GM18507 (cell line): ENCODE measurements at regions not wholly inside any gene's neighbourhood (a gene's known extent, or its start where the extent isn't known, plus 50 kb on each side); places are given as distances from the start of the nearest gene placed in this dataset.

Experiments
- DNase-seq: peaks from one replicate; pipeline ENCODE4 v3.0.0; 2011; ENCODE audit warnings: low read depth; ENCODE audit not compliant: insufficient read length; ENCODE audit errors: extremely low spot score
- FAIRE-seq: peaks from 2 replicates; lab custom pipeline; 2011; peaks lifted over from hg19 to GRCh38; lab: Jason Lieb, UNC

- FAIRE-seq: no peak
Observed at GRCh38 chr13:24068472-24068871, 92.0 kb upstream of the SPATA13 start.

GRCh38 chr13:24071016-24071415 is 89.5 kb upstream of the SPATA13 start:
- DNase-seq (no peak), FAIRE-seq (no peak)

More at GRCh38 chr13:24068472-24068871, 92.0 kb upstream of the SPATA13 start:
- no peak for DNase-seq

GRCh38 chr13:24071423-24072075 is 89.0 kb upstream of the SPATA13 start:
- no peak for FAIRE-seq
- no peak for DNase-seq

GRCh38 chr13:24073657-24074056 is 86.9 kb upstream of the SPATA13 start:
- DNase-seq: no peak
- FAIRE-seq: no peak

GRCh38 chr13:24074678-24075077 is 85.8 kb upstream of the SPATA13 start:
- DNase-seq (no peak), FAIRE-seq (no peak)

- no peak for DNase-seq
- FAIRE-seq: no peak
Observed at GRCh38 chr13:24075137-24075975, 85.2 kb upstream of the SPATA13 start.

DNA sequence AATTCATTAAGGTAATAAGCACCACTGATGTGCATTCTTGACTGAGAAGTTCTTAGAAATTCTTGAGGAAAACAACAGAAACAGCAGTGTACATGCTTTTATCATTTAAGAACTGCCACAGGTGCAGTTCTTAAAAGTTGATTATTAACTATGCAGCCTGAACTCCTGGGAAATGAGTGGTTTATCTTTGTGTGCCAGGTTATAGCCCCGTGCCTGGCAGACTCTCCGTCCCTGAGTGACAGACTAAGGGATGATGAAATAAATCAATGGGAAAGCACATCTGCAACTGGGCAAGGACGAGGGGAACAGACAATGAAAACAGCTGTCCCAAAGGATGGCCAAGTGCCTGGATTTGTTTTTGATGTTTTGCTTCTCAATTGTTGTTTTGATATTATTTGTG is 84.4 kb upstream of the SPATA13 start:
- no peak for FAIRE-seq
- no peak for DNase-seq

GRCh38 chr13:24076636-24077035 is 83.9 kb upstream of the SPATA13 start:
- DNase-seq (no peak), FAIRE-seq (no peak)

DNA sequence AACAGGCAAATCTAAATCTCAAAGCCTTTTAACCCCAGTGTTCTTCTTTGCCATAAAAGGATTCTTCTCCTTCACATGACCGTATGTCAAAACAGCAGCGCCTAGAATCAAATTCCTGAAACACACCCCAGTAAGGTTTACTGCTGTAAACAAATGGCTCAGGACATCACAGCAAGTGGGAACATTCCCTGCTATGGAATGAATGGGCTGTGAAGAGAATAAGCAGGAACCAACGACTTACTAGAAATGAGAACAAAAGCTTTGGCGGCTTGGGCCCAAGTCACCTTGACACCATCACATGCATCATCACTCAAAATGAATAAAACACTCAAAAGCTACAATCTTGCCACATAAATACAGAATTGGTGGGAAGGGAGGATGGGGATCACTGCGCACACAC is 80.4 kb upstream of the SPATA13 start:
- FAIRE-seq (no peak), DNase-seq (no peak)

- FAIRE-seq (no peak), DNase-seq (no peak)
Observed at GRCh38 chr13:24081387-24081786, 79.1 kb upstream of the SPATA13 start.

- DNase-seq (no peak), FAIRE-seq (no peak)
Observed at GRCh38 chr13:24083141-24083540, 77.4 kb upstream of the SPATA13 start.

DNA sequence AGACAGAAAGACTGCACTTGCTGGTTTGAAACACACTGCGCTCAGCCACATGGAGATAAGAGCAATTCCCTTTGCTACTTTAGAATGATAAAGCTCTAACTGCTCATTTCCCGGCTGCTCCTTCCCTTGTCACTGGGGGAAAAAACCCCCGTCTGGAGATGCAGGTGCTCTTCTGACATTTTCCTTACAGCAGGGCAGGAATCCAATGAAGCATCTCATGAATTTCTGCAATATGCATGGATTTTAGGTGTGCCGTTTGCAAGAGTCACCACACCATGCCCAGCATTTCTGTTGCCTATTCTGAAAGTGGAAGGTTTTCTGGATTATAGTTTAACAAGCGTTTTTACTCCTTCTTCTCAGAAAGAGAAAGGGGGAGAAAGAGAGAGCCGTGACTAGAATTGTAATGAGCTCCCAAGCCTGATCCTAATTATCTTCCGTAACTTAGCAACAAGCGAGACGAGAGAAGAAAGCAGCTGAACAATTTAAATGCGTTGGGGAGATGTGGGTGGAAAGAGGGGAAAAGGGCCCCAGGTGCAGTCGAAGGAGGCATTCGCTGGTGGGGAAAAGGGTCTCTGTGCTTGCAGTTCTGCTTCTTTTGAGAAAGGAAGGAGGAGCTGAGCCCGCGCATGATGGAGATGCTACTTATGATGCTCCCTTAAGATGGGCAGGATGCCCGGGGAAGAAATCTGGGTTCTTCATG is 76.6 kb upstream of the SPATA13 start:
- no peak for DNase-seq
- no peak for FAIRE-seq

GRCh38 chr13:24085662-24086061 is 74.9 kb upstream of the SPATA13 start:
- DNase-seq: no peak
- FAIRE-seq: no peak

- FAIRE-seq: no peak
Observed at GRCh38 chr13:24086642-24087041, 73.9 kb upstream of the SPATA13 start.

GRCh38 chr13:24087605-24088225 is 72.8 kb upstream of the SPATA13 start:
- no peak for FAIRE-seq
- DNase-seq: no peak

More at GRCh38 chr13:24086642-24087041, 73.9 kb upstream of the SPATA13 start:
- no peak for DNase-seq

DNA sequence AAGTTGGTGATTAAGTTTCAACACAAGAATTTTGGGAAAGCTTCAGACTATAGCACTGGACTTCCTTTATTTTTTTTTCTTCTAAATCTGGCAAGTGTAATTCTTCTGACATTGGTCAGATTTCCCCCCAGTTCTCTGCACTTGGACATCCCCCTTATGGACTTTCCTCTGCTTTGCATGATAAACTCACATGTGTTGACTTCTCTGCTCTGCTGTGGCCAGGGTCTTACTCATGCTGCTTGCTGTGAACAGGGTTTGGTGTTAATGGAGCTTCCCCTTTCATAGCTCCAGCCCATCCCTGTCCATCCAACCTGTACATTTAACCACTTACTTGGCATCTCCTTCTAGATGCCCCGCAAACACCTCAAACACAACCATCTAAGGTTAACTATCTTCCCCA is 70.5 kb upstream of the SPATA13 start:
- FAIRE-seq: no peak
- DNase-seq: no peak

DNA sequence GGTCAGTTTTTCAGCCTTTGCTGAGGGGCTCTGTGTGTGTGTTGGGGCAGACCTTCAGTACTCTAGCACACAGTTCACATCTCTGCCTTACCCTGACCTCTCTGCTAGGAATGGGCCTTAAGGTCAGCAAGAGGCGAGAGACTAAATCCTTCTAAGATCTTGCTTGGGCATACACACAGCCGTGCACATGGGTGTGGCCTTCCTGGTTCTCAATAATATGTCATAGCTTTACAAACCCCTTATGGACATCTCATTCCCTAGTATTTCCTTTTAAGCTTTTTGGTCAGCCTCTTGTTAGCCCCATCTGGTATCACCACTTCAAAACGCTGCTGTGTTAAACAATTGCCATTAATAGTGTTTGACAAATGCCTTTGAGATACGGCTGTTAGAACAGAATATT is 69.4 kb upstream of the SPATA13 start:
- FAIRE-seq (no peak), DNase-seq (no peak)

GRCh38 chr13:24092108-24092507 is 68.4 kb upstream of the SPATA13 start:
- no peak for FAIRE-seq
- DNase-seq: no peak

DNA sequence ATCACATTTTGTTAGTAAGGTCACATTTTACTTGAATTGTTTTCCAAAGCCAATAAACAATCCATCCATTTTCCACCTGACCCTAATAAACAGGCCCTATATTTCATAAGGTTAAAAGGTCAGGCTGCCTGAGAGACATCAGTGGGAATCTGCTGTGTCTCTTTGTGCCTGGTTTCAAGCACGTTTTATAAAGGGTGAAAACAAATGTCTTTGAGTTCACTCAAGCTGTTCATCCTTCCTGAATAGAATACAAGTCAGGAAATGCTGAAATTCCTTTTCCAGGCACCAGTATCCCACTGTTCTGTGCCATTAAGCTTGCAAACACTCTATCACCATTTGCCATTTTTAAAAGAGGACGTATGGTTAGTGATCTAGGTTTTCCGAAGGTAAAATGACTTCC is 67.5 kb upstream of the SPATA13 start:
- no peak for DNase-seq
- no peak for FAIRE-seq

DNA sequence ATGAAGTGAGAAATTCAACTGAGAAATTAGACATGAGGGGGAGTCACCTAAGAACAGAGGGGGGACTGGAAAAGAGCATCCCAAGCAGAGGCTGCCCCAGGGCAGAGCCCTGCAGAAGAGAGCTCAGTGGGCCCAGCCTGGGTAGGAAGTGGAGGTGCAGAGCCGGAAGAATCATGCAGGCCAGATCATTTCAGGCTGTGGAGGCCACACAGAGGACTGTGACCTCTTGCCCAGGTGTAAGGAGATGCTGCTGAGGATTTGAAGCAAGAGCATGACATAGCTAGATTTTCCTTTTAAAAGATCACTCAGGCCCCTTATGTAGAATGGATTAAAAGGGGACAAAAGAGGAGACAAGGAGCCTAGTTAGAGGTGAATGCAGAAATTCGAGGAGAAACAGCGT is 63.9 kb upstream of the SPATA13 start:
- FAIRE-seq (no peak), DNase-seq (no peak)
